NT2/D1 (cell line): ENCODE measurements at regions not wholly inside any gene's neighbourhood (a gene's known extent, or its start where the extent isn't known, plus 50 kb on each side); places are given as distances from the start of the nearest gene placed in this dataset.

Source experiments
- SUZ12 ChIP-seq: IDR thresholded peaks from 2 replicates; pipeline ENCODE4 v1.6.1; 2011; ENCODE audit not compliant: insufficient read length, insufficient read depth; ENCODE audit errors: extremely low read depth
- YY1 ChIP-seq: IDR thresholded peaks from 2 replicates; pipeline ENCODE4 v1.6.1; 2011; ENCODE audit not compliant: insufficient read length, insufficient read depth
- ZNF274 ChIP-seq: IDR thresholded peaks from 2 replicates; pipeline ENCODE4 v1.6.1; 2011; ENCODE audit warnings: mild to moderate bottlenecking, low read depth, low read length

DNA sequence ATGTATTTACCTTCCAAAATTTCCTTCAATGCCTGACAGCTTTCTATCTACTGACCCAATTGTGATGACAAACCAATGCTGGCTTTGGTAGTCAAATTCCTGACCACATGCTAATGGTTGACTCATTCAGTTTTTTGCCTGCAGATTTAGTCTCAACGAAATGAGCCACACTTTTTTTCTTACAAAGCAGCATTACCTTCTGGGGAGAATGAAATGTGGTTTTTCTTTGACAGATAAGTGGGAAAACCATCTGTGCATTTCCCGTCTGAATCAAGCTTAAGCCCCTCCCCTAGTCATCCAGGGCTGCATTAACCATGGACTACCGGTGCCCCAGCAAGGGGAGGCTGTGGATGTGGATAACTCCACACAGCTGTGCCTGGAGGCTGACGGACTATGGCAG is 99.6 kb upstream of the TAF11L2 start:
- TF ChIP-seq SUZ12 (no peak), YY1 (no peak), ZNF274 (no peak)
